ENCODE measurements at regions not wholly inside any gene's neighbourhood (a gene's known extent, or its start where the extent isn't known, plus 50 kb on each side); places are given as distances from the start of the nearest gene placed in this dataset.

- H3K9me3 ChIP-seq (replicated peaks; ENCODE audit: control insufficient read depth, low read depth, low read length), result no peaks in the 10 kb centered on the region
- 74% methylated on average over 2 of the region's 4 CpGs for WGBS (ENCODE audit: insufficient coverage)
- DNase-seq, result no peak
These were observed 280.2 kb upstream of the PLXNA2 start for GRCh38 chr1:208524376-208524775.

GRCh38 chr1:208524925-208525324 is 280.7 kb upstream of the PLXNA2 start:
- DNase-seq, result peak; percentile 35
- 15% methylated on average over 2 of the region's 5 CpGs for WGBS (ENCODE audit: insufficient coverage)

More at GRCh38 chr1:208524376-208524775, 280.2 kb upstream of the PLXNA2 start:
- H3K27ac ChIP-seq (ENCODE audit: low read length), result no peak overlapping the region
- H3K4me1 ChIP-seq (ENCODE audit: control insufficient read depth, insufficient read depth, low read length), result peaks cover 19% of the 10 kb centered on the region
- H3K27me3 ChIP-seq (ENCODE audit: control insufficient read depth, insufficient read depth, low read length), result no peaks in the 10 kb centered on the region
- no peaks in the 10 kb centered on the region for H3K36me3 ChIP-seq (ENCODE audit: control insufficient read depth, insufficient read depth, low read length)
- no peak overlapping the region for H3K4me3 ChIP-seq (ENCODE audit: low read length)

GRCh38 chr1:208525417-208525816 is 281.2 kb upstream of the PLXNA2 start:
- Histone ChIP-seq H3K9me3 (replicated peaks; ENCODE audit: control insufficient read depth, low read depth, low read length) (no peaks in the 10 kb centered on the region), H3K27ac (ENCODE audit: low read length) (no peak overlapping the region), H3K27me3 (ENCODE audit: control insufficient read depth, insufficient read depth, low read length) (no peaks in the 10 kb centered on the region), H3K4me3 (ENCODE audit: low read length) (no peak overlapping the region), H3K4me1 (ENCODE audit: control insufficient read depth, insufficient read depth, low read length) (peaks cover 19% of the 10 kb centered on the region), H3K36me3 (ENCODE audit: control insufficient read depth, insufficient read depth, low read length) (no peaks in the 10 kb centered on the region)
- no CpG with 5 or more reads among the region's 3 CpGs for WGBS (ENCODE audit: insufficient coverage)
- DNase-seq, result no peak

More at GRCh38 chr1:208524925-208525324, 280.7 kb upstream of the PLXNA2 start:
- no peak overlapping the region for H3K27ac ChIP-seq (ENCODE audit: low read length)
- H3K9me3 ChIP-seq (replicated peaks; ENCODE audit: control insufficient read depth, low read depth, low read length), result no peaks in the 10 kb centered on the region
- no peaks in the 10 kb centered on the region for H3K27me3 ChIP-seq (ENCODE audit: control insufficient read depth, insufficient read depth, low read length)
- H3K4me3 ChIP-seq (ENCODE audit: low read length), result no peak overlapping the region
- peaks cover 19% of the 10 kb centered on the region for H3K4me1 ChIP-seq (ENCODE audit: control insufficient read depth, insufficient read depth, low read length)
- H3K36me3 ChIP-seq (ENCODE audit: control insufficient read depth, insufficient read depth, low read length), result no peaks in the 10 kb centered on the region

- H3K27me3 ChIP-seq (ENCODE audit: control insufficient read depth, insufficient read depth, low read length), result no peaks in the 10 kb centered on the region
- H3K4me1 ChIP-seq (ENCODE audit: control insufficient read depth, insufficient read depth, low read length), result peaks cover 19% of the 10 kb centered on the region
- no peaks in the 10 kb centered on the region for H3K36me3 ChIP-seq (ENCODE audit: control insufficient read depth, insufficient read depth, low read length)
- no peak overlapping the region for H3K27ac ChIP-seq (ENCODE audit: low read length)
- no peak overlapping the region for H3K4me3 ChIP-seq (ENCODE audit: low read length)
- no CpG with 5 or more reads among the region's 2 CpGs for WGBS (ENCODE audit: insufficient coverage)
- no peak for DNase-seq
- no peaks in the 10 kb centered on the region for H3K9me3 ChIP-seq (replicated peaks; ENCODE audit: control insufficient read depth, low read depth, low read length)
These were observed 282.5 kb upstream of the PLXNA2 start for GRCh38 chr1:208526613-208527125.

- no peaks in the 10 kb centered on the region for H3K27me3 ChIP-seq (ENCODE audit: control insufficient read depth, insufficient read depth, low read length)
- H3K27ac ChIP-seq (ENCODE audit: low read length), result no peak overlapping the region
- H3K4me3 ChIP-seq (ENCODE audit: low read length), result no peak overlapping the region
- no peak for DNase-seq
- H3K9me3 ChIP-seq (replicated peaks; ENCODE audit: control insufficient read depth, low read depth, low read length), result no peaks in the 10 kb centered on the region
- 57% methylated on average over 2 of the region's 5 CpGs for WGBS (ENCODE audit: insufficient coverage)
- peaks cover 19% of the 10 kb centered on the region for H3K4me1 ChIP-seq (ENCODE audit: control insufficient read depth, insufficient read depth, low read length)
- no peaks in the 10 kb centered on the region for H3K36me3 ChIP-seq (ENCODE audit: control insufficient read depth, insufficient read depth, low read length)
These were observed 283.0 kb upstream of the PLXNA2 start for GRCh38 chr1:208527156-208527555.

GRCh38 chr1:208528578-208529240 is 284.5 kb upstream of the PLXNA2 start:
- Histone ChIP-seq H3K27me3 (ENCODE audit: control insufficient read depth, insufficient read depth, low read length) (no peaks in the 10 kb centered on the region), H3K4me3 (ENCODE audit: low read length) (no peak overlapping the region), H3K4me1 (ENCODE audit: control insufficient read depth, insufficient read depth, low read length) (peaks cover 21% of the 10 kb centered on the region), H3K27ac (ENCODE audit: low read length) (no peak overlapping the region), H3K9me3 (replicated peaks; ENCODE audit: control insufficient read depth, low read depth, low read length) (no peaks in the 10 kb centered on the region), H3K36me3 (ENCODE audit: control insufficient read depth, insufficient read depth, low read length) (no peaks in the 10 kb centered on the region)
- WGBS (ENCODE audit: insufficient coverage), result 45% methylated on average over 10 of the region's 13 CpGs
- no peak for DNase-seq

- H3K9me3 ChIP-seq (replicated peaks; ENCODE audit: control insufficient read depth, low read depth, low read length), result no peaks in the 10 kb centered on the region
- peaks cover 27% of the 10 kb centered on the region for H3K4me1 ChIP-seq (ENCODE audit: control insufficient read depth, insufficient read depth, low read length)
- DNase-seq, result no peak
- no peak overlapping the region for H3K27ac ChIP-seq (ENCODE audit: low read length)
- no peaks in the 10 kb centered on the region for H3K27me3 ChIP-seq (ENCODE audit: control insufficient read depth, insufficient read depth, low read length)
- 43% methylated on average over 9 of the region's 11 CpGs for WGBS (ENCODE audit: insufficient coverage)
- H3K4me3 ChIP-seq (ENCODE audit: low read length), result no peak overlapping the region
- H3K36me3 ChIP-seq (ENCODE audit: control insufficient read depth, insufficient read depth, low read length), result no peaks in the 10 kb centered on the region
These were observed 287.0 kb upstream of the PLXNA2 start for GRCh38 chr1:208531003-208531750.

GRCh38 chr1:208533746-208534598 is 289.8 kb upstream of the PLXNA2 start:
- H3K4me3 ChIP-seq (ENCODE audit: low read length), result no peak overlapping the region
- no peaks in the 10 kb centered on the region for H3K27me3 ChIP-seq (ENCODE audit: control insufficient read depth, insufficient read depth, low read length)
- DNase-seq, result no peak
- H3K27ac ChIP-seq (ENCODE audit: low read length), result no peak overlapping the region
- no peaks in the 10 kb centered on the region for H3K9me3 ChIP-seq (replicated peaks; ENCODE audit: control insufficient read depth, low read depth, low read length)
- H3K36me3 ChIP-seq (ENCODE audit: control insufficient read depth, insufficient read depth, low read length), result no peaks in the 10 kb centered on the region
- peaks cover 14% of the 10 kb centered on the region for H3K4me1 ChIP-seq (ENCODE audit: control insufficient read depth, insufficient read depth, low read length)
- 45% methylated on average over 5 of the region's 7 CpGs for WGBS (ENCODE audit: insufficient coverage)

GRCh38 chr1:208534599-208534897 is 290.4 kb upstream of the PLXNA2 start:
- 20% methylated on average over 1 of the region's 4 CpGs for WGBS (ENCODE audit: insufficient coverage)
- Histone ChIP-seq H3K4me3 (ENCODE audit: low read length) (no peak overlapping the region), H3K36me3 (ENCODE audit: control insufficient read depth, insufficient read depth, low read length) (no peaks in the 10 kb centered on the region), H3K9me3 (replicated peaks; ENCODE audit: control insufficient read depth, low read depth, low read length) (no peaks in the 10 kb centered on the region), H3K27me3 (ENCODE audit: control insufficient read depth, insufficient read depth, low read length) (no peaks in the 10 kb centered on the region), H3K27ac (ENCODE audit: low read length) (no peak overlapping the region), H3K4me1 (ENCODE audit: control insufficient read depth, insufficient read depth, low read length) (peaks cover 14% of the 10 kb centered on the region)
- DNase-seq, result peak; percentile 53

- no peak overlapping the region for H3K4me3 ChIP-seq (ENCODE audit: low read length)
- no peaks in the 10 kb centered on the region for H3K27me3 ChIP-seq (ENCODE audit: control insufficient read depth, insufficient read depth, low read length)
- peaks cover 14% of the 10 kb centered on the region for H3K4me1 ChIP-seq (ENCODE audit: control insufficient read depth, insufficient read depth, low read length)
- no peak for DNase-seq
- no peak overlapping the region for H3K27ac ChIP-seq (ENCODE audit: low read length)
- no peaks in the 10 kb centered on the region for H3K36me3 ChIP-seq (ENCODE audit: control insufficient read depth, insufficient read depth, low read length)
- WGBS (ENCODE audit: insufficient coverage), result 50% methylated on average over 1 of the region's 3 CpGs
- no peaks in the 10 kb centered on the region for H3K9me3 ChIP-seq (replicated peaks; ENCODE audit: control insufficient read depth, low read depth, low read length)
These were observed 290.8 kb upstream of the PLXNA2 start for GRCh38 chr1:208534979-208535378.
